Nucleus accumbens (tissue), 56 donors: ENCODE measurements at regions not wholly inside any gene's neighbourhood (a gene's known extent, or its start where the extent isn't known, plus 50 kb on each side); places are given as distances from the start of the nearest gene placed in this dataset.

ENCODE experiments used
- DNase-seq, 56 donors: peaks; one replicate each; lab custom pipeline; 2025; lab: John Stamatoyannopoulos, UW

GRCh38 chr18:64276311-64277090 lies 127.6 kb upstream of the LINC00305 start:
- no peak for DNase-seq

- DNase-seq: no peak
These were observed 126.9 kb upstream of the LINC00305 start for GRCh38 chr18:64275593-64276300.

GRCh38 chr18:64273724-64274123 lies 124.8 kb upstream of the LINC00305 start:
- DNase-seq: no peak

GRCh38 chr18:64271975-64272659 lies 123.2 kb upstream of the LINC00305 start:
- no peak for DNase-seq

- DNase-seq: peak in 3 of 56 donors; percentile 1 to 22 (median 4)
These were observed 122.4 kb upstream of the LINC00305 start for GRCh38 chr18:64271246-64271645.

- DNase-seq: no peak
These were observed 121.7 kb upstream of the LINC00305 start for GRCh38 chr18:64270608-64271007.

- no peak for DNase-seq
These were observed 121.2 kb upstream of the LINC00305 start for GRCh38 chr18:64270121-64270520.

- DNase-seq: no peak
These were observed 115.3 kb upstream of the LINC00305 start for GRCh38 chr18:64264171-64264570.

- no peak for DNase-seq
These were observed 111.9 kb upstream of the LINC00305 start for GRCh38 chr18:64260810-64261209.

GRCh38 chr18:64259871-64260270 lies 111.0 kb upstream of the LINC00305 start:
- no peak for DNase-seq

- DNase-seq: no peak
These were observed 109.3 kb upstream of the LINC00305 start for GRCh38 chr18:64258111-64258650.

- no peak for DNase-seq
These were observed 105.7 kb upstream of the LINC00305 start for GRCh38 chr18:64254399-64255093.

GRCh38 chr18:64253873-64254272 lies 105.0 kb upstream of the LINC00305 start:
- DNase-seq: no peak

GRCh38 chr18:64253222-64253621 lies 104.3 kb upstream of the LINC00305 start:
- DNase-seq: no peak

- DNase-seq: no peak
These were observed 99.9 kb upstream of the LINC00305 start for GRCh38 chr18:64248836-64249235.

- no peak for DNase-seq
These were observed 96.4 kb upstream of the LINC00305 start for GRCh38 chr18:64245126-64245861.

- no peak for DNase-seq
These were observed 95.7 kb upstream of the LINC00305 start for GRCh38 chr18:64244571-64244970.

GRCh38 chr18:64240316-64240715 lies 91.4 kb upstream of the LINC00305 start:
- DNase-seq: no peak

GRCh38 chr18:64238076-64238475 lies 89.2 kb upstream of the LINC00305 start:
- no peak for DNase-seq

- DNase-seq: no peak
These were observed 85.4 kb upstream of the LINC00305 start for GRCh38 chr18:64234321-64234720.
